GM12892 (cell line): ENCODE measurements at regions not wholly inside any gene's neighbourhood (a gene's known extent, or its start where the extent isn't known, plus 50 kb on each side); places are given as distances from the start of the nearest gene placed in this dataset.

Experiments
- POLR2AphosphoS5 ChIP-seq: IDR thresholded peaks from 2 replicates; pipeline ENCODE4 v1.6.1; 2011; ENCODE audit warnings: low read depth, low read length, control low read depth
- TAF1 ChIP-seq: IDR thresholded peaks from 2 replicates; pipeline ENCODE4 v1.6.1; 2011; ENCODE audit warnings: low read depth, mild to moderate bottlenecking, control low read depth, low read length, borderline replicate concordance

DNA sequence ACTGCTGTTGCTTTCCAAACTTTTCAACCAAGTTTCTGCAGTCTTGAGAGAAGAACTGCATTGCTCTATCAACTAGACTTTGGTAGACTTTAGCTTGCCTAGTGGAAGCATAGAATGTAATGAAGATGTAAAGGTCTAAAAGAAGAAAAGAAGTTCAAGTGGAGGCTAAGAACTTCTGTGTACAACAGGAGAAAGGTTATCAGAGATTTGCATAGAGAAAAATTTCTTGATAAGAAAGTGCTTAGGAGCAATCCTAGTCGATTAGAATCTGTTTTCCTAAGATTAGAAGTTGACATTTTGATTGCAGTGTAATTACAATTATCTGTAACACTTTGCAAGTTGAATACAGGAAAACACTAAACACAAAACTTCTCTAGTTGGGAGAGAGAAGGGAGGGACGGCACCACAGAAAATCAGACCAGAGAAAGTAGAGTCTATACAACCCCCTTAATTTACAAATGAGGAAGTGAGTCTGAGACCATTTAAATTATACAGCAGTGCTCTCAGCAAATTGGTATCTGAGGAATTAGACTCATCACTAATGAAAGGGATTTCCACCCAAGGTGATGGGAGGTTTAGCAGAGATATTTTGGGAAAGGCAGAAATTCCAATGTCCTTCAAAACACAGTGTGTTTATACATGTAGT is 194.3 kb upstream of the MARCKS start:
- no peak for TF ChIP-seq TAF1
- no peak for TF ChIP-seq POLR2AphosphoS5
